ENCODE measurements at regions not wholly inside any gene's neighbourhood (a gene's known extent, or its start where the extent isn't known, plus 50 kb on each side); places are given as distances from the start of the nearest gene placed in this dataset.

DNA sequence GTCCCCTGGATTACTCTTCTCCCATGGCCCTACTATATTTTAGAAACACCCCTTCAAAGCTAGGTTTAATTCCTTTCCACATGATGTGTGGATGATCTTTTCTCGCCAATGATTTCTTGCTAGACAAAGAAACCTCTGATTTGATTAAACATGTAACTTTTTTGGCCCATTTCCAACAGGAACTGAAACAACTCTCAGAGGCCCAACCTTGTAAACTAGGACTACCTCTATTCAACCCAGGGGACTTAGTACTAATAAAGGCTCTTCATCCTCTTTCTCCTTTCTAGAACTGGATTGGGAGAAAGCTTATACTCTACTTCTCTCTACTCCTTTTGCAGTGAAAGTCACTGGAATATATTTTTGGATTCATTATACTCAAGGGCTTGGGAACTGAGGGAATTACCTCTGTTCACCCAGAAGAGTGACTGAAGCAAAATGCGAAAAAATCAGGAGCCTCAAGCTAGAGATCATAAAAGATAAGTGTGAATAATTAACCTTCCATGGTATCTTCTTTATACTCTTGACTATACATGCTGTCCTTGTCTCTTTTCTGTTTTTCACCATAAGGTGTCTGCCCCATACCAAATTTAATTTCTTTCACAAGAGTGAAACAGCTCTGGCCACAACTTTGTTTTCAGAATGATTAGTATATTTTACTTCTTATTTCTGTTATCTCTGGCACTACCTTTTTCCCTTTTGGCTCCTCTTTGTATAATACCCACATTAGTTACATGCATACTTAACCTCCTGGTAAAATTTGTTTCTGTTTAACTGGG is 977.6 kb downstream of the SLITRK5 start:
- 48% methylated on average over 2 of the region's 2 CpGs for WGBS
- Histone ChIP-seq H3K4me3 (ENCODE audit: low read length in 2 of 2) (no peak overlapping the region), H3K9me3 (ENCODE audit: control insufficient read depth in 2 of 2, insufficient read depth in 1 of 2, low read length in 1 of 2) (peaks cover 0 to 4% of the 10 kb centered on the region in 2 donors), H3K27me3 (ENCODE audit: control insufficient read depth in 2 of 2, insufficient read depth in 1 of 2, low read length in 1 of 2) (no peaks in the 10 kb centered on the region), H3K4me1 (ENCODE audit: control insufficient read depth in 2 of 2, insufficient read depth in 2 of 2, low read length in 2 of 2) (no peaks in the 10 kb centered on the region), H3K27ac (ENCODE audit: low read depth in 1 of 2, low read length in 1 of 2) (no peak overlapping the region), H3K36me3 (ENCODE audit: control insufficient read depth in 2 of 2, insufficient read depth in 2 of 2, low read length in 1 of 2) (no peaks in the 10 kb centered on the region)
- no peak for DNase-seq (ENCODE audit: low read depth in 6 of 9, low spot score in 9 of 9)

DNA sequence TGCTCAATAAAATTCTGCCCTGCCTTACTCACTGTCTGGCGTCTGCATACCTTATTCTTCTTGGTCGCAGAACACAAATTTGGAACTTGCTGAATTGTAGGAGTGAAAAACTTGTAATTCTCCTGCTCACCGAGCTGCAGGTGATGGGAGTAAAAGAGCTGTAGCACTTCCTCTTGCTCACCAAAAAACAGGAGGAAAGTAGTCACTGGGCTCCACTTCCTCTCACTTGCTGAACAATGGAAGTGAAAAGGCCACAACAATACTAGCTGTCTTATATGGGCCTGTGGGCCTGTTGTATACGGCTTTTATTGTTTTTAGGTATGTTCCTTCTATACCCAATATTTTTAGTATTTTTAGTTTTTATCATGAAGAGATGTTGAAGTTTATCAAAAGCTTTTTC is 978.7 kb downstream of the SLITRK5 start:
- Histone ChIP-seq H3K27ac (ENCODE audit: low read depth in 1 of 2, low read length in 1 of 2) (no peak overlapping the region), H3K36me3 (ENCODE audit: control insufficient read depth in 2 of 2, insufficient read depth in 2 of 2, low read length in 1 of 2) (no peaks in the 10 kb centered on the region), H3K27me3 (ENCODE audit: control insufficient read depth in 2 of 2, insufficient read depth in 1 of 2, low read length in 1 of 2) (no peaks in the 10 kb centered on the region), H3K4me1 (ENCODE audit: control insufficient read depth in 2 of 2, insufficient read depth in 2 of 2, low read length in 2 of 2) (no peaks in the 10 kb centered on the region), H3K4me3 (ENCODE audit: low read length in 2 of 2) (no peak overlapping the region), H3K9me3 (ENCODE audit: control insufficient read depth in 2 of 2, insufficient read depth in 1 of 2, low read length in 1 of 2) (peaks cover 0 to 4% of the 10 kb centered on the region in 2 donors)
- 88% methylated on average over 4 of the region's 4 CpGs for WGBS
- DNase-seq (ENCODE audit: low read depth in 6 of 9, low spot score in 9 of 9): no peak

DNA sequence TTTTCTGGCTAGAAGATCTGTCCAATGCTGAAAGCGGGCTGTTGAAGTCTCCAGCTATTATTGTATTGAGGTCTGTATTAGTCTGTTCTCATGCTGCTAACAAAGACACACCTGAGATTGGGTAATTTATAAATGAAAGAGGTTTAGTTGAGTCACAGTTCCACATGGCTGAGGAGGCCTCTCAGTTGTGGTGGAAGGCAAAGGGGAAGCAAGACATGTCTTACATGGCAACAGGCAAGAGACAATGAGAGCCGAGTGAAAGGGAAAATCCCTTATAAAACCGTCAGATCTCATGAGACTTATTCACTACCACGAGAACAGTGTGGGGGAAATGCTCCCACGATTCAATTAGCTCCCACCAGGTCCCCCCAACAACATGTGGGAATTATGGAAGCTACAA is 980.4 kb downstream of the SLITRK5 start:
- no peak overlapping the region for H3K4me3 ChIP-seq (ENCODE audit: low read length in 2 of 2)
- no peak overlapping the region for H3K27ac ChIP-seq (ENCODE audit: low read depth in 1 of 2, low read length in 1 of 2)
- DNase-seq (ENCODE audit: low read depth in 6 of 9, low spot score in 9 of 9): no peak
- no peaks in the 10 kb centered on the region for H3K4me1 ChIP-seq (ENCODE audit: control insufficient read depth in 2 of 2, insufficient read depth in 2 of 2, low read length in 2 of 2)
- 94% methylated on average over 5 of the region's 5 CpGs for WGBS
- H3K9me3 ChIP-seq (ENCODE audit: control insufficient read depth in 2 of 2, insufficient read depth in 1 of 2, low read length in 1 of 2): peaks cover 0 to 4% of the 10 kb centered on the region in 2 donors
- no peaks in the 10 kb centered on the region for H3K36me3 ChIP-seq (ENCODE audit: control insufficient read depth in 2 of 2, insufficient read depth in 2 of 2, low read length in 1 of 2)
- no peaks in the 10 kb centered on the region for H3K27me3 ChIP-seq (ENCODE audit: control insufficient read depth in 2 of 2, insufficient read depth in 1 of 2, low read length in 1 of 2)

DNA sequence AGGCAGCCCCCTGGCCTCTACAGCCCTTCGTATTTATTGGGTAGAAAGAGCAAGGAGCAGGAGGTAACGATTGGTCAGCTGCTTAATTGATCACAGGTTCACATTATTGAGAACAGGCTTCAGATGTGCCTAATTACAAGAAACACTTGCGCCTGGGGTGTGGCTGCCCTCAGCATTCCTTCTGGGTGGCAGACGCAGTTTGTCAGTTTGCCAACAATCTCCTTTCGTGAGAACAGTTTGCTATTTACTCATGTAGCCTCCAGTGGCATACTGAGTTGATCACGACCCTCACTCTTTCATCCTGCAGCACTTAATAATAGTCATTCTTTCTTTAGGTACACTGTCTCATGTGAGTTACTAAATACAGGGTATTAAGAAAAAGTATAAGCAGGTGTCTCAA is 985.6 kb downstream of the SLITRK5 start:
- no peak for DNase-seq (ENCODE audit: low read depth in 6 of 9, low spot score in 9 of 9)
- H3K9me3 ChIP-seq (ENCODE audit: control insufficient read depth in 2 of 2, insufficient read depth in 1 of 2, low read length in 1 of 2): no peaks in the 10 kb centered on the region
- H3K4me3 ChIP-seq (ENCODE audit: low read length in 2 of 2): no peak overlapping the region
- 89% methylated on average over 6 of the region's 6 CpGs for WGBS
- H3K27me3 ChIP-seq (ENCODE audit: control insufficient read depth in 2 of 2, insufficient read depth in 1 of 2, low read length in 1 of 2): no peaks in the 10 kb centered on the region
- H3K4me1 ChIP-seq (ENCODE audit: control insufficient read depth in 2 of 2, insufficient read depth in 2 of 2, low read length in 2 of 2): no peaks in the 10 kb centered on the region
- H3K27ac ChIP-seq (ENCODE audit: low read depth in 1 of 2, low read length in 1 of 2): no peak overlapping the region
- no peaks in the 10 kb centered on the region for H3K36me3 ChIP-seq (ENCODE audit: control insufficient read depth in 2 of 2, insufficient read depth in 2 of 2, low read length in 1 of 2)

DNA sequence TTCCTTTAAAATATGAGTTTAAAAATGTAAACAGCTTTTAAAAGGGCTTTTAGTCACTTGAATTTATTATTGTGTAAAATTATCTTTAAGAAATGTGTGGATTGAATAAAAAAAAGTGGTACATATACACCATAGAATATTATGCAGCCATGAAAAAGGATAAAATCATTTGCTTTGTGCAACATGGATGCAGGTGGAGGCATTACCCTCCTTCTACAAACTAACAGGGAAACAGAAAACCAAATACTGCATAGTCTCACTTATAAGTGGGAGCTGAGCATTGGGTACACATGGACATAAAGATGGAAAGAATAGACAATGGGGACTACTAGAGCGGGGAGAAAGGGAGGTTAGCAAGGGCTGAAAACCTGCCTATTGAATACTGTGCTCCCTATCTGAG is 999.3 kb downstream of the SLITRK5 start:
- no peaks in the 10 kb centered on the region for H3K9me3 ChIP-seq (ENCODE audit: control insufficient read depth in 2 of 2, insufficient read depth in 1 of 2, low read length in 1 of 2)
- no peaks in the 10 kb centered on the region for H3K4me1 ChIP-seq (ENCODE audit: control insufficient read depth in 2 of 2, insufficient read depth in 2 of 2, low read length in 2 of 2)
- no peak overlapping the region for H3K4me3 ChIP-seq (ENCODE audit: low read length in 2 of 2)
- no peak overlapping the region for H3K27ac ChIP-seq (ENCODE audit: low read depth in 1 of 2, low read length in 1 of 2)
- 95% methylated on average over 1 of the region's 1 CpG for WGBS
- no peaks in the 10 kb centered on the region for H3K36me3 ChIP-seq (ENCODE audit: control insufficient read depth in 2 of 2, insufficient read depth in 2 of 2, low read length in 1 of 2)
- H3K27me3 ChIP-seq (ENCODE audit: control insufficient read depth in 2 of 2, insufficient read depth in 1 of 2, low read length in 1 of 2): no peaks in the 10 kb centered on the region
- no peak for DNase-seq (ENCODE audit: low read depth in 6 of 9, low spot score in 9 of 9)

DNA sequence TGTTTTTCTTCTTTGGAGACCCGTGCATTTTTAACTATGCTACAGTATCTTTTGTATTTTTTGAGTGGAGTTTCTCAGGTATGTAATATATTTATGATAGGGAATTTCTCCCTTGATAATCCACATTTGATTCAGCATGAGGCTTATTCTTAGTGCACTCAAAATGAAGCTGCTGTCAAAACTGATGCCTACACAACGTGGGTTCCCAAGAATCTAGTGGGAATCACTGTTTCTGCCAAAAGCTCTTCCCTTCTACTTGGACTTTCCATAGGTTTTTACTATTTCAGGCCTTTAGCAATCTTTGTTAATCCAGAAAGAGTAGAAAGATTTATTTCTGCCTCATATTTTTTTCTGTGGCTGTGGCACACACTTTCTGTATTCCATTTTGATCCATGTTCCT is 1003.7 kb downstream of the SLITRK5 start:
- Histone ChIP-seq H3K9me3 (ENCODE audit: control insufficient read depth in 2 of 2, insufficient read depth in 1 of 2, low read length in 1 of 2) (no peaks in the 10 kb centered on the region), H3K27me3 (ENCODE audit: control insufficient read depth in 2 of 2, insufficient read depth in 1 of 2, low read length in 1 of 2) (no peaks in the 10 kb centered on the region), H3K4me3 (ENCODE audit: low read length in 2 of 2) (no peak overlapping the region), H3K36me3 (ENCODE audit: control insufficient read depth in 2 of 2, insufficient read depth in 2 of 2, low read length in 1 of 2) (no peaks in the 10 kb centered on the region), H3K27ac (ENCODE audit: low read depth in 1 of 2, low read length in 1 of 2) (no peak overlapping the region), H3K4me1 (ENCODE audit: control insufficient read depth in 2 of 2, insufficient read depth in 2 of 2, low read length in 2 of 2) (no peaks in the 10 kb centered on the region)
- WGBS: 89% methylated on average over 2 of the region's 2 CpGs
- no peak for DNase-seq (ENCODE audit: low read depth in 6 of 9, low spot score in 9 of 9)

DNA sequence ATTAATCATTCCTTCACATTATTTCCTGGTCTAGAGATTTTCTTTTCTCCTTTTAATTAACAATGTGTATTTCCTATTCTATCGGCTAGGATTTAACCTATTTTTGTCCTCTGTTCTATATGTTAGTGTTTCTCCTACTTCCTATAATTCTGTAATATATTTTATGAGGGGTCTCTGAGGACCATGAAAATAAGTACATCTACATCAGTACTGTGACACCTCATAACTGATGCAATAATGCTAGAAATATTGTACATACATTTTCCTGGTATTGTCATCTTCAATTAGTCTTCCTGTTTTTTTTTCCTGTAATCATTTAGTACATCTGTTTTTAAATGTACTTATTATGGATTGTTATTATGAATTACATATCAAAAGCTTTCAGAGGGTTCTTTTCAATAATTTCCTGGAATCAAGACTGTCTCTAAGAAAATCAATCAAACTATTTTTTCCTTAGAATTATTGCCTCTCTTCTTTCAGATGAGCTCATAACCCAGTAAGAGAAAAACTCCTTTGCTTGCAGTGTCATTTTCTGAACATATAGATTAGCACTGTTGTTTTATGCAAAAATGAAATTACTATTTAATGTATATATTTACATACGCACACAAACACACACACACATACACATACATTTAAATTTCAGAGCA is 1004.3 kb downstream of the SLITRK5 start:
- Histone ChIP-seq H3K9me3 (ENCODE audit: control insufficient read depth in 2 of 2, insufficient read depth in 1 of 2, low read length in 1 of 2) (no peaks in the 10 kb centered on the region), H3K27me3 (ENCODE audit: control insufficient read depth in 2 of 2, insufficient read depth in 1 of 2, low read length in 1 of 2) (no peaks in the 10 kb centered on the region), H3K27ac (ENCODE audit: low read depth in 1 of 2, low read length in 1 of 2) (no peak overlapping the region), H3K4me3 (ENCODE audit: low read length in 2 of 2) (no peak overlapping the region), H3K36me3 (ENCODE audit: control insufficient read depth in 2 of 2, insufficient read depth in 2 of 2, low read length in 1 of 2) (no peaks in the 10 kb centered on the region), H3K4me1 (ENCODE audit: control insufficient read depth in 2 of 2, insufficient read depth in 2 of 2, low read length in 2 of 2) (no peaks in the 10 kb centered on the region)
- no peak for DNase-seq (ENCODE audit: low read depth in 6 of 9, low spot score in 9 of 9)
- WGBS: 94% methylated on average over 2 of the region's 2 CpGs

DNA sequence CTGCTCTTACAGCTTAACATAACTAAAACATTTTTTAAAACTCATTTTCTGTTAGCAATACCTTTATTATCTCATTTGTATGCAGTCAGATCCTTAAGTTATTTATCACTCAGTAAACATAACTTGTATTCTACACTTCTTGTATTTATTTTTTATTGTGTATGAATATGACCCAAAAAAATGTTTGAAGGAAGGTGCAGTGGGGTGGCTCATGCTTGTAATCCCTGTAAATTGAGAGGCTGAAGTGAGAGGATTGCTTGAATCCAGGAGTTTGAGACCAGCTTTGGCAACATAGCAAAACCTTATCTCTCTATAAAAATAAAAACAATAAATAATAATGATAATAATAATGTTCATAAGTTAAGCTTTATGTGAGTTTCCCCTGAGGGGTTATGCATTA is 1004.8 kb downstream of the SLITRK5 start:
- DNase-seq (ENCODE audit: low read depth in 6 of 9, low spot score in 9 of 9): no peak

DNA sequence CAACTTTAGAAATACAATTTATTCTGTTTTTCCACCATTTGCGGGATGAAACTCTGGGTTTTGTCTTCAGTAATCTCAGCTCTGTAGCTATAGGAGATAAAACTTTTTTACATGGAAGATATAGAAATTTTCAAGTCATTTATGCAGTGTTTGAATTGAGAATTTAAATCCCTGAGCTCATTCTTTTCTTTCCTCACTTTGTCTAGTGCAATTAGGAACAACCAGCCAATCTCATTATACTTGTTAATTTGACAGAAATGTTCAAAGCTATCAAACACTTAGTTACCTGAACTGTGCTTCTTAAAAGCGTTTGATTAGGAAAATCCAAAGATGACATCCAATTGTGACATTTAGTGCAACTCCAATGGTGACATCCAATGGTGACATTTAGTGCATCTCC is 1014.3 kb downstream of the SLITRK5 start:
- H3K4me3 ChIP-seq (ENCODE audit: low read length in 2 of 2): no peak overlapping the region
- H3K27me3 ChIP-seq (ENCODE audit: control insufficient read depth in 2 of 2, insufficient read depth in 1 of 2, low read length in 1 of 2): no peaks in the 10 kb centered on the region
- H3K36me3 ChIP-seq (ENCODE audit: control insufficient read depth in 2 of 2, insufficient read depth in 2 of 2, low read length in 1 of 2): no peaks in the 10 kb centered on the region
- H3K27ac ChIP-seq (ENCODE audit: low read depth in 1 of 2, low read length in 1 of 2): no peak overlapping the region
- peaks cover 0 to 1% of the 10 kb centered on the region in 2 donors for H3K9me3 ChIP-seq (ENCODE audit: control insufficient read depth in 2 of 2, insufficient read depth in 1 of 2, low read length in 1 of 2)
- WGBS: 95% methylated on average over 2 of the region's 2 CpGs
- no peaks in the 10 kb centered on the region for H3K4me1 ChIP-seq (ENCODE audit: control insufficient read depth in 2 of 2, insufficient read depth in 2 of 2, low read length in 2 of 2)
- no peak for DNase-seq (ENCODE audit: low read depth in 6 of 9, low spot score in 9 of 9)

More for the DNA sequence above, 1004.8 kb downstream of the SLITRK5 start:
- Histone ChIP-seq H3K36me3 (ENCODE audit: control insufficient read depth in 2 of 2, insufficient read depth in 2 of 2, low read length in 1 of 2) (no peaks in the 10 kb centered on the region), H3K9me3 (ENCODE audit: control insufficient read depth in 2 of 2, insufficient read depth in 1 of 2, low read length in 1 of 2) (no peaks in the 10 kb centered on the region), H3K27me3 (ENCODE audit: control insufficient read depth in 2 of 2, insufficient read depth in 1 of 2, low read length in 1 of 2) (no peaks in the 10 kb centered on the region), H3K27ac (ENCODE audit: low read depth in 1 of 2, low read length in 1 of 2) (no peak overlapping the region), H3K4me1 (ENCODE audit: control insufficient read depth in 2 of 2, insufficient read depth in 2 of 2, low read length in 2 of 2) (no peaks in the 10 kb centered on the region), H3K4me3 (ENCODE audit: low read length in 2 of 2) (no peak overlapping the region)

Measured in thymus (tissue), 11 donors.